H1 (cell line): ENCODE measurements at regions not wholly inside any gene's neighbourhood (a gene's known extent, or its start where the extent isn't known, plus 50 kb on each side); places are given as distances from the start of the nearest gene placed in this dataset.

Experiments
- EGR1 ChIP-seq: IDR thresholded peaks from 2 replicates; pipeline ENCODE4 v1.6.1; 2011; ENCODE audit warnings: low read depth, low read length, borderline replicate concordance
- JUN ChIP-seq: IDR thresholded peaks from 2 replicates; pipeline ENCODE4 v1.6.1; 2011; ENCODE audit warnings: low read depth, mild to moderate bottlenecking, improper control_type of control experiment, low read length
- KDM4A ChIP-seq: IDR thresholded peaks from one replicate; pipeline ENCODE4 v1.7.1; 2012; ENCODE audit warnings: low read depth, mild to moderate bottlenecking, moderate library complexity, low read length, inconsistent platforms; ENCODE audit not compliant: severe bottlenecking
- SP1 ChIP-seq: IDR thresholded peaks from 2 replicates; pipeline ENCODE4 v1.6.1; 2011; ENCODE audit warnings: low read depth, low read length
- TEAD4 ChIP-seq: IDR thresholded peaks from 2 replicates; pipeline ENCODE4 v1.6.1; 2012; ENCODE audit warnings: low read depth, low read length, inconsistent platforms, mixed read lengths
- YY1 ChIP-seq: IDR thresholded peaks from 2 replicates; pipeline ENCODE4 v1.6.1; 2011; ENCODE audit warnings: low read depth, mild to moderate bottlenecking, low read length
- TF ChIP-seq, protein P1 (sequence below): fragments of 300-600 bp; sonication (generic); IDR thresholded peaks from 2 replicates; pipeline ENCODE4 v1.7.1; 2012; ENCODE audit warnings: low read length, moderate library complexity, mild to moderate bottlenecking, inconsistent platforms; ENCODE audit not compliant: insufficient replicate concordance

DNA sequence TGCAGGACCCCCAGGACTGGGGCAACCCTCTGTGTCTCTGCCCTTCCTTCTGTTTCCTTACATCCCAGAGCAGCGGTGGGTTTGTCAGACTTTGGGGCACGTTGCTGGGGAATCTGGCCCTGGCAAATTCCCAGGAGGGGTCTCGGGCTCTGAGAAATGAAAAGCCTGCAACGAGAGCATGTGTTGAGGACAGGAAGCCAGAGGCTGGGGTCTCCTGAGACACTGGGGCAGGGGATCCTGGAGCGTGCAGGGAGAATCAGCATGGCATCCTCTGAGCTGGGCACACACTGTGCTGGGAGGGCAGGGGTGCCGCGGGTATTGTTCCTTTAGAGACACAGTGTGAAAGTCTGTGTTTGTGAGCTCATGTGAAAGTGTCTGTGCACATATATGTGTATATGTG is 279.9 kb upstream of the PPP2R2D start (continued):
- TF ChIP-seq JUN (no peak), TEAD4 (no peak), KDM4A (no peak), EGR1 (no peak), YY1 (no peak), SP1 (no peak)
- TF ChIP-seq, protein P1, sequence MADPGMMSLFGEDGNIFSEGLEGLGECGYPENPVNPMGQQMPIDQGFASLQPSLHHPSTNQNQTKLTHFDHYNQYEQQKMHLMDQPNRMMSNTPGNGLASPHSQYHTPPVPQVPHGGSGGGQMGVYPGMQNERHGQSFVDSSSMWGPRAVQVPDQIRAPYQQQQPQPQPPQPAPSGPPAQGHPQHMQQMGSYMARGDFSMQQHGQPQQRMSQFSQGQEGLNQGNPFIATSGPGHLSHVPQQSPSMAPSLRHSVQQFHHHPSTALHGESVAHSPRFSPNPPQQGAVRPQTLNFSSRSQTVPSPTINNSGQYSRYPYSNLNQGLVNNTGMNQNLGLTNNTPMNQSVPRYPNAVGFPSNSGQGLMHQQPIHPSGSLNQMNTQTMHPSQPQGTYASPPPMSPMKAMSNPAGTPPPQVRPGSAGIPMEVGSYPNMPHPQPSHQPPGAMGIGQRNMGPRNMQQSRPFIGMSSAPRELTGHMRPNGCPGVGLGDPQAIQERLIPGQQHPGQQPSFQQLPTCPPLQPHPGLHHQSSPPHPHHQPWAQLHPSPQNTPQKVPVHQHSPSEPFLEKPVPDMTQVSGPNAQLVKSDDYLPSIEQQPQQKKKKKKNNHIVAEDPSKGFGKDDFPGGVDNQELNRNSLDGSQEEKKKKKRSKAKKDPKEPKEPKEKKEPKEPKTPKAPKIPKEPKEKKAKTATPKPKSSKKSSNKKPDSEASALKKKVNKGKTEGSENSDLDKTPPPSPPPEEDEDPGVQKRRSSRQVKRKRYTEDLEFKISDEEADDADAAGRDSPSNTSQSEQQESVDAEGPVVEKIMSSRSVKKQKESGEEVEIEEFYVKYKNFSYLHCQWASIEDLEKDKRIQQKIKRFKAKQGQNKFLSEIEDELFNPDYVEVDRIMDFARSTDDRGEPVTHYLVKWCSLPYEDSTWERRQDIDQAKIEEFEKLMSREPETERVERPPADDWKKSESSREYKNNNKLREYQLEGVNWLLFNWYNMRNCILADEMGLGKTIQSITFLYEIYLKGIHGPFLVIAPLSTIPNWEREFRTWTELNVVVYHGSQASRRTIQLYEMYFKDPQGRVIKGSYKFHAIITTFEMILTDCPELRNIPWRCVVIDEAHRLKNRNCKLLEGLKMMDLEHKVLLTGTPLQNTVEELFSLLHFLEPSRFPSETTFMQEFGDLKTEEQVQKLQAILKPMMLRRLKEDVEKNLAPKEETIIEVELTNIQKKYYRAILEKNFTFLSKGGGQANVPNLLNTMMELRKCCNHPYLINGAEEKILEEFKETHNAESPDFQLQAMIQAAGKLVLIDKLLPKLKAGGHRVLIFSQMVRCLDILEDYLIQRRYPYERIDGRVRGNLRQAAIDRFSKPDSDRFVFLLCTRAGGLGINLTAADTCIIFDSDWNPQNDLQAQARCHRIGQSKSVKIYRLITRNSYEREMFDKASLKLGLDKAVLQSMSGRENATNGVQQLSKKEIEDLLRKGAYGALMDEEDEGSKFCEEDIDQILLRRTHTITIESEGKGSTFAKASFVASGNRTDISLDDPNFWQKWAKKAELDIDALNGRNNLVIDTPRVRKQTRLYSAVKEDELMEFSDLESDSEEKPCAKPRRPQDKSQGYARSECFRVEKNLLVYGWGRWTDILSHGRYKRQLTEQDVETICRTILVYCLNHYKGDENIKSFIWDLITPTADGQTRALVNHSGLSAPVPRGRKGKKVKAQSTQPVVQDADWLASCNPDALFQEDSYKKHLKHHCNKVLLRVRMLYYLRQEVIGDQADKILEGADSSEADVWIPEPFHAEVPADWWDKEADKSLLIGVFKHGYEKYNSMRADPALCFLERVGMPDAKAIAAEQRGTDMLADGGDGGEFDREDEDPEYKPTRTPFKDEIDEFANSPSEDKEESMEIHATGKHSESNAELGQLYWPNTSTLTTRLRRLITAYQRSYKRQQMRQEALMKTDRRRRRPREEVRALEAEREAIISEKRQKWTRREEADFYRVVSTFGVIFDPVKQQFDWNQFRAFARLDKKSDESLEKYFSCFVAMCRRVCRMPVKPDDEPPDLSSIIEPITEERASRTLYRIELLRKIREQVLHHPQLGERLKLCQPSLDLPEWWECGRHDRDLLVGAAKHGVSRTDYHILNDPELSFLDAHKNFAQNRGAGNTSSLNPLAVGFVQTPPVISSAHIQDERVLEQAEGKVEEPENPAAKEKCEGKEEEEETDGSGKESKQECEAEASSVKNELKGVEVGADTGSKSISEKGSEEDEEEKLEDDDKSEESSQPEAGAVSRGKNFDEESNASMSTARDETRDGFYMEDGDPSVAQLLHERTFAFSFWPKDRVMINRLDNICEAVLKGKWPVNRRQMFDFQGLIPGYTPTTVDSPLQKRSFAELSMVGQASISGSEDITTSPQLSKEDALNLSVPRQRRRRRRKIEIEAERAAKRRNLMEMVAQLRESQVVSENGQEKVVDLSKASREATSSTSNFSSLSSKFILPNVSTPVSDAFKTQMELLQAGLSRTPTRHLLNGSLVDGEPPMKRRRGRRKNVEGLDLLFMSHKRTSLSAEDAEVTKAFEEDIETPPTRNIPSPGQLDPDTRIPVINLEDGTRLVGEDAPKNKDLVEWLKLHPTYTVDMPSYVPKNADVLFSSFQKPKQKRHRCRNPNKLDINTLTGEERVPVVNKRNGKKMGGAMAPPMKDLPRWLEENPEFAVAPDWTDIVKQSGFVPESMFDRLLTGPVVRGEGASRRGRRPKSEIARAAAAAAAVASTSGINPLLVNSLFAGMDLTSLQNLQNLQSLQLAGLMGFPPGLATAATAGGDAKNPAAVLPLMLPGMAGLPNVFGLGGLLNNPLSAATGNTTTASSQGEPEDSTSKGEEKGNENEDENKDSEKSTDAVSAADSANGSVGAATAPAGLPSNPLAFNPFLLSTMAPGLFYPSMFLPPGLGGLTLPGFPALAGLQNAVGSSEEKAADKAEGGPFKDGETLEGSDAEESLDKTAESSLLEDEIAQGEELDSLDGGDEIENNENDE, result no peak
